ENCODE measurements at regions not wholly inside any gene's neighbourhood (a gene's known extent, or its start where the extent isn't known, plus 50 kb on each side); places are given as distances from the start of the nearest gene placed in this dataset.
"Not testable (repeated sequence)": the region's sequence is repeated elsewhere in the genome, so short reads cannot be mapped to it uniquely, and the experiment has no call there.

DNA sequence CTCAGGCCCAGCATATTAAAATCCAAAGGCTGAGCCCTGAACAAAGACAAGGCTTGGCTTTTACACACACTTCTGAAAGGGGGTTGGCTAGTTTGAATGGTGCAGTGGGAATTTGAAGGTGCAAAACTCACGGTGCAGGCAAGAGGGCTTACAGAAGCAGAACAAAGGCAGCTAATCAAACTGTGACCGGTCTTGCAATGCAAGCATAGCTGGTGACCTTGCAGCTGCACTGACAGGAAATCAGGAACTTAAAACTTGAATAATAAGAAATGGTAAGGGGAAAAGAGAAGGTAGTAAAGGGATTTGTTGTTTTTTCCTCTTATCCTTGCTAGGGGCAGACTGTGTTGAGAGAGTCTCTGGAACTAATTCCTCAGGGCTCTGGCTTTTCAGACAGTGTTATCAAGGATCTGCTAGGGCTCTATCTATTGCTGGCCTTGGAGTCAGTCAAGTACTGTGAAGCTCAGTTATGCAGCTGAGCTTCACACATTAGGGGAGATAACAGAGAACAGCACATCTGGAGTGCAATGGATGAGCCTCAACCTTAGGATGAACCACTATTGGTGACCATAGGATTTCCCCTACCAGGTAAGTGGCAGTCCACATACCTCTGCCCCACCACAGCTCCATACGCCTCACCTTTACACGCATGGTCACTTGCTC, 97.6 kb downstream of the PPIAL4G start:
- DNase-seq, result no peak

GRCh38 chr1:148383966-148384365, 99.1 kb downstream of the PPIAL4G start:
- DNase-seq, result no peak

- no peak for DNase-seq
Measured at GRCh38 chr1:148379697-148380096, 103.4 kb downstream of the PPIAL4G start.

- no peak for DNase-seq
Measured at GRCh38 chr1:148379170-148379500, 104.0 kb downstream of the PPIAL4G start.

DNA sequence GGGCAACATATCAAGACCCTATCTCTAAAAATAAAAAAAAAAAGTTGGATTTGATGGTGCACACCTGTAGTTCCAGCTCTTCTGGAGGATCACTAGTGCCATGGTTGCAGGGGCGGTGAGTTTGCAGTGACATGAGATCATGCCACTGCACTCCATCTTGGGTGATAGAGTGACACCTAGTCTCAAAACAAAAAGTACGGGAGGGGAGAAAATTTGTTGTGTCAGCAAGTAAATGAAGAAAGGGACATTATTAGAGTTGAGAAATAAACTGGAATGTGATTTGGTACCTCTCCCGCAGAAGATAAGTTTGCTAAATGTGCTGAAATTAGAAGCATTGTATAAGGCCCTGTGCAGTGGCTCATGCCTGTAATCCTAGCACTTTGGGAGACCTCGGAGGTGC, 105.1 kb downstream of the PPIAL4G start:
- DNase-seq, result not testable (repeated sequence)

- not testable (repeated sequence) for DNase-seq
Measured at GRCh38 chr1:148377045-148377444, 106.1 kb downstream of the PPIAL4G start.

GRCh38 chr1:148374101-148374500, 109.0 kb downstream of the PPIAL4G start:
- no peak for DNase-seq

DNA sequence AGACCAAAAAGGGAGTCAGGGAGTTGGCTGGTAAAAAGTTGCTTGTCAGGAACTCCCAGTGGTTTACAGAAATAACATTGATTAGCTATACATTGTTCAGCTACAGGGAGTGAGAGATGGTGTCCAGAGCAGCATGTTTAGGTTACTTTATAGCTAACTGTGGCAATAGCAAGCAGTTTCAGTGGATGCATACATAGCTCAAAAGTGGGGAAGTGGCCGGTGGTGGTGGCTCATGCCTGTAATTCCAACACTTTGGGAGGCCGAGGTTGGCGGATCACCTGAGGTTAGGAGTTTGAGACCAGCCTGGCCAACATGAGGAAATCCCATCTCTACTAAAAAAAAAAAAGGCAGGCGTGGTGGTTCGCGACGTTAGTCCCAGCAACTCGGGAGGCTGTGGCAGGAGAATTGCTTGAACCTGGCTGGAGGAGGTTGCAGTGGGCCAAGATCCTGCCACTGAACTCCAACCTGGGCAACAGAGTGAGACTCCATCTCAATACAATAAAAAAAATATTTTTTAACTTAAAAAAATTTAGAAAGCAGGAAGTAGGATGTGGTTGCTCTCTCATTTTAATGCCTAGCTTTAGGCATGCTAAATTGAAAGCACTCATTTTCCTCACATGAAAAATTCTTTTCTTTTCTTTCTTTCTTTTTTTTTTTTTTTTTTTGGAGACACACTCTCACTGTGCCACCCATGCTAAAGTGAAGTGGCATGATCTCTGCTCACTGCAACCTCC, 109.7 kb downstream of the PPIAL4G start:
- DNase-seq, result no peak

- DNase-seq, result no peak
Measured at GRCh38 chr1:148372731-148373130, 110.4 kb downstream of the PPIAL4G start.

DNA sequence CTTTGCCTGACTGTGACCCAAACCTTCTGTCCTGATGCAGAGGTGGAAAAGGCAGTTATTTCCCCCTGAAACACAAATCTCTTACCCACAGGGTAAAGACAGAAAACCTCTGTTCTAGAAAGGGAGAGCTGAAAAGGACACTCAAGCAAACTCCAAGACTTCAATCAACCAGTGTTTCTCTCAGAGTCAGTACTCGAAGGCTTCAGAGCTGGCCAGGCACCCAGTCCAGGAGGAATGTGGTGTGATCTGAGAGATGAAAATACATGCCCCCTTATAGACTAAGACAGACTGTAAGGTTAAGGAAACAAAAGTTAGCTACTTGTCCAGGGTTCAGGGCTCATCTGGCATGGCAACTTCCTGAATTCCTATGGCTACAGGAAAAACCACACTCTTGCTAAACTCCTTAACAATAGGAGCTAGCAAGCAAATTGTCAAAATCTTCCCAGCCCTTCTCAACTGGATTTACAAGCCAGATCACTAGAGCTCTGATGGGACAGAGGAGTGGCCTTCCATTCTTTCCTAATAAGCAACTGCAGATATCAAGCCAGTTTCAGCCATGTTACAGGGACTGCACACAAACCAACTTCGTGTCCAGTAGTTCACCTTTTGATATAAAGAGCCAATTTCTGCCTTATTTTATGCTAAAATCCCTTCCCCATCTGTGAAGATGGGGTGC, 110.9 kb downstream of the PPIAL4G start:
- not testable (repeated sequence) for DNase-seq

DNA sequence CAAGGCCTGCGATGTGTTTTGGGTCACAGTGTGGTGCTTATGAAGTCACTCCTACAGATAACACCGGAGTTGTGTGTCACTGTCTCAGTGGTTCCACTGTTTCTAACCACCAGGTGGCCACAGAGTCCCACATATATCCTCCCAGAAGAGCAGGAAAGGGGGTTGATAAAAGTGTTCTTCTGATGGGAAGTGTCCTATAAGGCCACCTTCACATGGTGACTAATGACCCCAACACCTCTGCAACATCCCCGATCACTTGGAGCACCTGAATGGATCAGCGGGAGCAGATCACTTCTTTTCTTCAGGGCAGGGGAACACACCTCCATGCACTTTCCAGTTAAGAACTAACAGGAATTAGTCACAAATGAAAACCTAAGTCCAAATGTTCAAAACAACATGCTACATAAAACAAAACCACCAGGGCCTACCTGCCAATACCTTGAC, 111.5 kb downstream of the PPIAL4G start:
- DNase-seq, result peak; percentile 3

- not testable (repeated sequence) for DNase-seq
Measured at GRCh38 chr1:148370661-148371060, 112.4 kb downstream of the PPIAL4G start.

GRCh38 chr1:148367596-148367995, 115.5 kb downstream of the PPIAL4G start:
- no peak for DNase-seq

DNA sequence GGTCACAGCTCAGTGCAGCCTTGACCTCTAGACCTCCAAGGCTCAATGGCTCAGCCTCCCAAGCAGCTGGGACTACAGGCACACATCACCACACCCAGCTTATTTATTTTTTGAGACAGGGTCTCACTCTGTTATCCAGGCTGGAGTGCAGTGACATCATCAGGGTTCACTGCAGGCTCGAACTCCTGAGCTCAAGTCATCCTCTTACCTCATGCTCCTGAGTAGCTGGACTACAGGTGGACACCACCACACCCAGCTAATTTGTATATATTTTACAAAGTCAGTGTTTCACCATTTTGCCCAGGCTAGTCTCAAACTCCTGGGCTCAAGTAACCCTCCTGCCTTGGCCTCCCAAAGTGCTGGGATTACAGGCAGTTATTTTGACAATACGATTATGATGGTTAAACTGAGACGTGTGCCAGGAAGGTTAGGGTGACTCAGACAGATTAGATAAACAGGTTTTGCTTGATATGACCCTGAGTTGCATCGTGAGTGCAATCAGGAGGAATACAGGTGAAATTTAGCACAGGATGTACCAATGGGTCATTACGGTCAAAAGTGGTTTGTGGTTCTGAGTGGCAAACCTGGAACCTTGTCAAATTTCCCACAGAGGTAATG, 116.9 kb downstream of the PPIAL4G start:
- DNase-seq, result not testable (repeated sequence)

- not testable (repeated sequence) for DNase-seq
Measured at GRCh38 chr1:148365151-148365550, 118.0 kb downstream of the PPIAL4G start.

GRCh38 chr1:148363979-148364378, 119.1 kb downstream of the PPIAL4G start:
- not testable (repeated sequence) for DNase-seq

GRCh38 chr1:148363439-148363810, 119.7 kb downstream of the PPIAL4G start:
- no peak for DNase-seq

GRCh38 chr1:148362626-148363438, 120.3 kb downstream of the PPIAL4G start:
- no peak for DNase-seq

GRCh38 chr1:148362216-148362611, 120.9 kb downstream of the PPIAL4G start:
- no peak for DNase-seq

- not testable (repeated sequence) for DNase-seq
Measured at GRCh38 chr1:148361427-148362215, 121.5 kb downstream of the PPIAL4G start.

DNA sequence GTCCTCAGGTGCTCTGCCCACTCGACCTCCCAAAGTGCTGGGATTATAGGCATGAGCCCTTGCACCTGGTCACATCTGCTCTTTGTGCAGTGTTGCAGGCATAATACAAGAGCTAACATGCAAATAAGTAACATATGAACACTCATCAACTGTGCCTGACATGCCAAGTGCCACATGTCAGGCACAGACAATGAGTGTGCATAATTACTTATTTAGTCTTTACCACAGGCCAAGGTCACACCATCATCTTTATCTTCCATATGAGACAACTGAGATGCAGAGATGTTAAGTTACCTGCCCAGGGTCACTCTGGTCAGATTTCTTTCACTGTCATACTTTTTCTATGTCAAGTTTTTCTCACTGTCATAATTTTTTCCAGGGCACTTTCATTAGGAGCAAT, 126.1 kb downstream of the PPIAL4G start:
- DNase-seq, result no peak

GRCh38 chr1:148355976-148356375, 127.1 kb downstream of the PPIAL4G start:
- DNase-seq, result no peak

Measured in COR-L47 (cell line).